Pancreas (tissue), 10 donors: ENCODE measurements at regions not wholly inside any gene's neighbourhood (a gene's known extent, or its start where the extent isn't known, plus 50 kb on each side); places are given as distances from the start of the nearest gene placed in this dataset.

Experiments used
- ATAC-seq, 4 donors: fragments of 200-7000 bp; cut with Tn5 transposase; one replicate each; pipeline versions ENCODE4 v1.8.0 to v1.9.1; 2020; ENCODE audit warnings: mild to moderate bottlenecking in 4 of 4, moderate library complexity in 4 of 4
- DNase-seq, 6 donors: peaks; one replicate each; pipeline ENCODE4 v3.0.0-alpha.2; 2020
- FAIRE-seq: peaks from 2 replicates; lab custom pipeline; 2012; peaks lifted over from hg19 to GRCh38; lab: Jason Lieb, UNC
- H3K27ac ChIP-seq, 4 donors: fragments of 200-600 bp; sonication (generic); 1 replicate in 3 of 4; 2 replicates in 1 of 4; pipeline versions ENCODE4 v1.5.0 to v1.8.0; 2020
- H3K27me3 ChIP-seq, 4 donors: fragments of 200-600 bp; one replicate each; pipeline ENCODE4 v1.8.0; 2021
- H3K36me3 ChIP-seq, 3 donors: fragments of 200-600 bp; sonication (generic) in 1 of 3; one replicate each; pipeline versions ENCODE4 v1.5.0 to v1.8.0; 2020 to 2021
- H3K4me1 ChIP-seq, 3 donors: fragments of 200-600 bp; one replicate each; pipeline ENCODE4 v1.8.0; 2021
- H3K4me3 ChIP-seq, 4 donors: fragments of 200-600 bp; sonication (generic) in 2 of 4; one replicate each; pipeline versions ENCODE4 v1.5.0 to v1.8.0; 2020 to 2021
- H3K9me3 ChIP-seq, 4 donors: fragments of 200-600 bp; one replicate each; pipeline ENCODE4 v1.8.0; 2021
- WGBS, 2 donors: extraction: QIAGEN DNeasy Blood & Tissue Kit; methylation state at CpG; one replicate each; pipeline ENCODE4 v1.1.7; 2013; 5-methylcytosine and 5-hydroxymethylcytosine counted together
- intact Hi-C, 3 donors: fragments of 100-400 bp; cut with DNase I; formaldehyde crosslinking; loops; one replicate each; pipeline versions ENCODE4 v1.11.1 to v1.14.2; 2022
- TF ChIP-seq, protein P1 (sequence below), 4 donors: fragments of 200-600 bp; sonication (generic) in 3 of 4; IDR thresholded peaks; one replicate each; pipeline versions ENCODE4 v1.5.0 to v1.8.0; 2021; ENCODE audit warnings: antibody characterized with exemption in 4 of 4
- donor health status: healthy with polysubstance abuse.
- donor health status: DM: no; HTN: no; CAD: no; lungs with moderate emphysema.
- donor health status: DM: no; HTN: no; CAD: no.
- donor health status: control.
- donor health status: control.
- donor health status: Bipolar disorder and iron deficiency.
- donor health status: DM: yes; HTN: yes; CAD: no.
- donor health status: DM: no; HTN: no; CAD: no.
- donor health status: DM: no; HTN: no; CAD: no.
- donor health status: DM: yes; HTN: yes; CAD: no.

- no peaks in the 10 kb centered on the region for H3K4me1 ChIP-seq
- DNase-seq (no peak), FAIRE-seq (no peak), ATAC-seq (no peak)
- H3K9me3 ChIP-seq: no peaks in the 10 kb centered on the region
- intact Hi-C loops: no loop called here
- H3K27me3 ChIP-seq: no peaks in the 10 kb centered on the region
- no peak overlapping the region for H3K4me3 ChIP-seq
- no peak overlapping the region for H3K27ac ChIP-seq
- TF ChIP-seq, protein P1, sequence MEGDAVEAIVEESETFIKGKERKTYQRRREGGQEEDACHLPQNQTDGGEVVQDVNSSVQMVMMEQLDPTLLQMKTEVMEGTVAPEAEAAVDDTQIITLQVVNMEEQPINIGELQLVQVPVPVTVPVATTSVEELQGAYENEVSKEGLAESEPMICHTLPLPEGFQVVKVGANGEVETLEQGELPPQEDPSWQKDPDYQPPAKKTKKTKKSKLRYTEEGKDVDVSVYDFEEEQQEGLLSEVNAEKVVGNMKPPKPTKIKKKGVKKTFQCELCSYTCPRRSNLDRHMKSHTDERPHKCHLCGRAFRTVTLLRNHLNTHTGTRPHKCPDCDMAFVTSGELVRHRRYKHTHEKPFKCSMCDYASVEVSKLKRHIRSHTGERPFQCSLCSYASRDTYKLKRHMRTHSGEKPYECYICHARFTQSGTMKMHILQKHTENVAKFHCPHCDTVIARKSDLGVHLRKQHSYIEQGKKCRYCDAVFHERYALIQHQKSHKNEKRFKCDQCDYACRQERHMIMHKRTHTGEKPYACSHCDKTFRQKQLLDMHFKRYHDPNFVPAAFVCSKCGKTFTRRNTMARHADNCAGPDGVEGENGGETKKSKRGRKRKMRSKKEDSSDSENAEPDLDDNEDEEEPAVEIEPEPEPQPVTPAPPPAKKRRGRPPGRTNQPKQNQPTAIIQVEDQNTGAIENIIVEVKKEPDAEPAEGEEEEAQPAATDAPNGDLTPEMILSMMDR (IDR thresholded peaks at IDR 0.05): no peak
- H3K36me3 ChIP-seq: no peaks in the 10 kb centered on the region
Measured at GRCh38 chr10:2049560-2049959, 312.2 kb upstream of the ADARB2 start.

DNA sequence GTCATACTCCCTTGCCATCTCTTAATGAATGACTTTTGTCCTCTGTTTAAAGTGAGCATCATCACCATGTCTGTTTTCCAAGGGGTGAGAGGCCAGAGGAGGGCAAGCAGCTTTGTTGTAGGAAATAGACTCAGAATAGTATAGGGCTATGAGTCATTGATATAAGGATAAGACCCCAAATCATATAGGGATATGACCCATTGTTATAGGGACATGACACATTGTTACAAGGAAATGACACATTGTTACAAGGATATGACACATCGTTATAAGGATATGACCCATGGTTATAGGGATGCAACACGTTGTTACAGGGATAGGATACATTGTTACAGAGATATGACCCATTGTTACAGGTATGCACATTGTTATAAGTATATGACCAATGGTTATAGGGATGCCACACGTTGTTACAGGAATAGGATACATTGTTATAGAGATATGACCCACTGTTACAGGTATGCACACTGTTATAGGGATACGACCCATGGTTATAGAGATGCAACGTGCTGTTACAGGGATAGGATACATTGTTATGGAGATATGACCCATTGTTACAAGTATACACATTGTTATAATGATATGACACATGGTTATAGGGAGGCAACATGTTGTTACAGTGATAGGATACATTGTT, 311.1 kb upstream of the ADARB2 start:
- H3K36me3 ChIP-seq: no peaks in the 10 kb centered on the region
- H3K27me3 ChIP-seq: no peaks in the 10 kb centered on the region
- WGBS, 2 donors: 49 to 68% methylated on average over 5 of the region's 5 CpGs
- no peaks in the 10 kb centered on the region for H3K9me3 ChIP-seq
- DNase-seq: no peak
- no peak for ATAC-seq
- no peak overlapping the region for H3K27ac ChIP-seq
- TF ChIP-seq, protein P1 (IDR thresholded peaks at IDR 0.05): no peak
- H3K4me3 ChIP-seq: no peak overlapping the region
- no peak for FAIRE-seq
- no peaks in the 10 kb centered on the region for H3K4me1 ChIP-seq
- intact Hi-C loops: no loop called here

GRCh38 chr10:2047679-2048078, 310.4 kb upstream of the ADARB2 start:
- WGBS, 2 donors: 40 to 41% methylated on average over 3 of the region's 3 CpGs
- Histone ChIP-seq H3K27me3 (no peaks in the 10 kb centered on the region), H3K4me3 (no peak overlapping the region), H3K36me3 (no peaks in the 10 kb centered on the region), H3K9me3 (no peaks in the 10 kb centered on the region), H3K4me1 (no peaks in the 10 kb centered on the region), H3K27ac (no peak overlapping the region)
- TF ChIP-seq, protein P1 (IDR thresholded peaks at IDR 0.05): no peak
- ATAC-seq (no peak), FAIRE-seq (no peak), DNase-seq (no peak)
- intact Hi-C loops: no loop called here

DNA sequence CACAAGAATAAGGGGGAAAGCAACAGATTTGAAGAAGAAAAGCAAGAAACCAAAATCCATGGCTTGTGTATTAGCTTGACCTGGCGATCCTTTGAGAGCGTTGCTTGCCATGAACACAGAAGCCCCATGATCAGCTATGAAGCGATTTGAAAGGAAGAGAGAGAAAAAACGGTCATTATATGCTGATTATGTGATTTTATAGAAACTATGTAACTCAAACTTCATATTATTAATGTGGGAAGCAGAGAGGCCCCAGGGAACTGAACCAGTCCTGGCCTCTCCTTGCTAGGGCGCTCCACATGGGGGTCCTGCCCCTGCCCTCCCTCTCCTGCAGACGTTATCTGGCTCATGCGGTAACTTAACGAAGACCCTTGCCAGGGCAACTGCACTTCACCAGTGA, 306.1 kb upstream of the ADARB2 start:
- no peaks in the 10 kb centered on the region for H3K4me1 ChIP-seq
- H3K27me3 ChIP-seq: no peaks in the 10 kb centered on the region
- no peak overlapping the region for H3K4me3 ChIP-seq
- FAIRE-seq: no peak
- H3K36me3 ChIP-seq: no peaks in the 10 kb centered on the region
- DNase-seq: no peak
- TF ChIP-seq, protein P1 (IDR thresholded peaks at IDR 0.05): no peak
- no peak for ATAC-seq
- intact Hi-C loops: no loop called here
- WGBS, 2 donors: 85 to 98% methylated on average over 8 of the region's 8 CpGs
- no peaks in the 10 kb centered on the region for H3K9me3 ChIP-seq
- no peak overlapping the region for H3K27ac ChIP-seq

- FAIRE-seq (no peak), DNase-seq (no peak), ATAC-seq (no peak)
- 76 to 80% methylated on average over 2 of the region's 2 CpGs for WGBS, 2 donors
- Histone ChIP-seq H3K4me1 (no peaks in the 10 kb centered on the region), H3K27ac (no peak overlapping the region), H3K36me3 (no peaks in the 10 kb centered on the region), H3K27me3 (no peaks in the 10 kb centered on the region), H3K9me3 (no peaks in the 10 kb centered on the region), H3K4me3 (no peak overlapping the region)
- intact Hi-C loops: no loop called here
- TF ChIP-seq, protein P1 (IDR thresholded peaks at IDR 0.05): no peak
Measured at GRCh38 chr10:2038036-2038435, 300.7 kb upstream of the ADARB2 start.
